Prostate gland (tissue), 2 donors: ENCODE measurements at regions not wholly inside any gene's neighbourhood (a gene's known extent, or its start where the extent isn't known, plus 50 kb on each side); places are given as distances from the start of the nearest gene placed in this dataset.

Source experiments
- CTCF ChIP-seq, 4 experiments: fragments of 200-600 bp in 2 of 4; fragments of 450-650 bp in 2 of 4; sonication (generic) in 2 of 4; IDR thresholded peaks; 1 replicate in 3 of 4; 2 replicates in 1 of 4; pipeline ENCODE4 v1.5.1; 2016 to 2019; ENCODE audit warnings: antibody characterized with exemption in 4 of 4, mild to moderate bottlenecking in 2 of 4, moderate library complexity in 2 of 4
- POLR2A ChIP-seq: fragments of 450-650 bp; IDR thresholded peaks from one replicate; pipeline ENCODE4 v1.6.1; 2016; ENCODE audit warnings: antibody characterized with exemption, mild to moderate bottlenecking
- POLR2AphosphoS5 ChIP-seq: sonication (generic); formaldehyde crosslinking; IDR thresholded peaks from one replicate; pipeline ENCODE4 v1.6.1; 2017; ENCODE audit warnings: antibody characterized with exemption

GRCh38 chr1:185645686-185646085 lies 88.5 kb upstream of the HMCN1 start:
- TF ChIP-seq CTCF (IDR thresholded peaks at IDR 0.05) (no peak), POLR2AphosphoS5 (no peak), POLR2A (no peak)
